Stimulated activated naive CD4-positive, alpha-beta T cell (primary cell): ENCODE measurements at regions not wholly inside any gene's neighbourhood (a gene's known extent, or its start where the extent isn't known, plus 50 kb on each side); places are given as distances from the start of the nearest gene placed in this dataset.
A peak's percentile ranks its signal among the peaks of the same experiment; 100 is the strongest.
"Not testable (repeated sequence)": the region's sequence is repeated elsewhere in the genome, so short reads cannot be mapped to it uniquely, and the experiment has no call there.

Source experiments
- DNase-seq, 6 experiments: peaks; one replicate each; lab custom pipeline; 2025; lab: John Stamatoyannopoulos, UW

DNA sequence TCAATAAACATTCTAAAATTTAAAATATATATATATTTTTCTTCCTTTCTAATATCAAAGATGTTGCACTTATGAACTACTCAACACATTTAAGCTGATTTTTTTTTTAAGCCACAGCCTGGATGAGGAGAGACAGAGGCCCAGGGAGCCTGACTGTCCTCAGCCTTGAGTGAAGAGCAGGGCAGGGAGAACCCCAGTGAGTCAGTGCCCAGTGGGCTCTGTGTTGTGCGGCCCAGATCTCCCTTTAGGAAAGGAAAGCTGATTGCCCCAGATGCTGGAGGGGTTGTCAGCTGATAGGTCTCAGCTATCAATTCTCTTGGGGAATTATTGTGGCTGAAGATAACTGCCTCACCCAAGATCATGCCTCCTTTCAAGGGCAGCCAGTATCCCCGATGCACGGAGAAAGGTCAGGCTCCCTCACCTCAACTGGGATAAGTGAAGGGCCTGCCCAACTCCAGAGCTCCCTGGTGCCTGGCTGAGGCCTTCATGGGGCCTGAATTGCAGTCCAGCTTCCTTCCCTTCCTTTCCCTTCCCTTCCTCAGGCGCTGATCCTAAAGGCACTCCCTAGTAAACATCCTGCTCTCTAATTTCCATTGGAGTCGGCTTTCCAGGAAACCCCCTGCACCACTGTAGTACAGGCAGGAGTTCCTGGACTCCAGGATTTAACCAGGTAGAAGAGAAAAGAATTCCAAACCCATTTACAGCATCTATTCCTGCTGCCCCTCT lies 106.9 kb upstream of the ATL2 start:
- no peak for DNase-seq

DNA sequence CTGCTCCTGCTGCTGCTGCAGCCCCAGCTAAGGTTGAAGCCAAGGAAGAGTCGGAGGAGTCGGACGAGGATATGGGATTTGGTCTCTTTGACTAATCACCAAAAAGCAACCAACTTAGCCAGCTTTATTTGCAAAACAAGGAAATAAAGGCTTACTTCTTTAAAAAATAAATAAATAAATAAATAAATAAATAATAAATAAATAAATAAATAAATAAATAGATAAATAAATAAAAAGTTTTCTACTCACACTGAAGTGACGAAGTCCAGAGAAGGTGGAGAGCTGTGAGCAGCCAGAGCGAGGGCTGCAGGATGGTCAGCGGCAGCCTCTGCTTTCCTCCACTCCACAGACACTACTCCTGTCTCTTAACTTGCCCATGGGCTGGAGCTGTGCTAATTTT lies 105.6 kb upstream of the ATL2 start:
- DNase-seq: not testable (repeated sequence)

DNA sequence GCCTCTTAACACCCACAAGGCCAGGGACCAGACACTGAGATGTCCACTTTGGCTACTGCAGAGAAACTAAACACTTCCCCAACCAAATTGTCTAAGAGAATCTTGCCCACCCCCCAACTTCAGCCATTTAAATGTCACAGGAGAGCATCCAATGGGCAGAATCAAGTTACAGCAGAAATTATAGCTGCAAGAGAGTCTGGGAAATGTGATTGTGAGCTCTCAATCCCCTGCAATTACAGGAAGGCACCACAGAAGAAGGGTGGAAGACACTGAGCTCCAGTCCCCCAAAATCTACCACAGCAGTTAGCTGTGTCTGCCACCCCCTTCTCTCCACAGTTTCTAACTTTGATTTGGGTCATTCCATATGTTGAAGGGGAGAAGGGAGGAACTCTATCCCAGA lies 103.5 kb upstream of the ATL2 start:
- no peak for DNase-seq

GRCh38 chr2:38477006-38477405 lies 99.9 kb upstream of the ATL2 start:
- DNase-seq: no peak

GRCh38 chr2:38475567-38475881 lies 98.5 kb upstream of the ATL2 start:
- DNase-seq: no peak

GRCh38 chr2:38474715-38475566 lies 97.9 kb upstream of the ATL2 start:
- no peak for DNase-seq

GRCh38 chr2:38474021-38474456 lies 97.0 kb upstream of the ATL2 start:
- DNase-seq: no peak

GRCh38 chr2:38473333-38474005 lies 96.4 kb upstream of the ATL2 start:
- no peak for DNase-seq

- no peak for DNase-seq
Measured at GRCh38 chr2:38470115-38470514, 93.0 kb upstream of the ATL2 start.

DNA sequence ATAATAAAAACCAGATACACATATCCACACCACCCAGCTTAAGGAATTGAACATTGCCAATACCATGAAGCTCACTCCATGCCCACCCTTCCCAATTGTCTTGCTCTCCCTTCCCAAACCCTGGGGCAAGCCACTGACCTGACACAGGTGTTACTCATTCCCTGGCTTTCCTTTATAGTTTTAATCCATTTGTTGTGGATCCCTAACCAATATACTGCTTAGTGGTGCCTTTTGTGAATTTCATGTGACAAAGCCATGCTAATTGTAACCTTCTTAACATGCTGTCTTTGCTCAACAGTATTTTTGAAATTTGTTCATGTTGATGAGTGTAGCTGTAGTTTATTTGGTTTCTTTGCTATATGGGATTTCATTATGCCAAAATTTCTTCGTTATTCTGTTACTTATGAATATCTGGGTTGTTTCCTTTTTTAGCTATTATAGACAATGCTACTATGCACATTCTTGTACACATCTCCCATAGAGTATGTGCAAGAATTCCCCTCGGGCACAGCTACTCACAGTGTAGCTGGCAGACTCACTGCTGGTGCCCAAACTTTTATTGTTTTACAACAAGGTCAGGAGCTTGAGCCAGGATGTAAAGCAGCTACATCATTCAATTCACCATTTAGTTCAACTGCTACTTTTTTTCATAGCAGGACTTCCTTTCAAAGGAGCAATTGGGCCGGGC lies 90.8 kb upstream of the ATL2 start:
- no peak for DNase-seq

DNA sequence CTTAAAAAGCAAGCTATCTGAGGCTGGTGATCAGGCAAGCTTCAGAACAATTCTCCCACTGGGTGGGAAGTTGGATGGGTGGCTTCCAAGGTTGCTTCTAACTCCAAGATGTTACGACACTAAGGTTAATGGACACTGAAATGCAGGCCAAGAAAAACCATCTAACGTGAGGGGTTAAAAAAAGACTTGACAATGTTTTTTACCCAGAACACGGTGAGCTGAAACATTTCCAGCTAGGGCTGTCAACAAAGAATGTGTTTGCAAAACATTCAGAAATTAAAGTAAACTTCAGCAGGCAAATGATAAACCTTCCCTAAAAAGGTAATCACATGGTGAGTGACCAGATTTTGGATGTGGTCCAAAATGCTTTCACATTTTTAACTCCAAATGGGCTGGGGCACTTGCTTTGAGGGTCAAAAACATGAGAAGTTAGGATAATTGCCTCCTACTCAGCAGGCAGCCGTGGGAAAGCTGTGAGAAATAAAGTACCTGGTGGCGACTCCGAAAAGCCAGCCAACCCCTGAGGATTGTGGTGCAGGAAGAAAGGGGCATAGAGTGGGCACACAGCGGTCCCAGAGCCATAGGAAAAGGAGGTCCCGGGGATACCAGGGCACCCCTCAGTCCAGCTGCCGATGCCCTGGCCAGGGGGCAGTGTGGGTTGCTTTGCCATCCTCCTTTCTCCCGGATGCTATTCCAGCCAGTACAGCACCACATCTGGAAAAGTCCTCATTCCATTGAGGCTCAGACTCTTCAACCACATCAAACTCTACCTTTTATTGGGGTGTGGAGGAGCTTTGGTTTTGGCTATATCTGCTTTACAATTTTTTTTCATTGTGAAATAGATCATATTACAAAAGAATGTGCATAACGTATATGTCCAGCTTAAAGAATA lies 90.0 kb upstream of the ATL2 start:
- DNase-seq: no peak

- no peak for DNase-seq
Measured at GRCh38 chr2:38466409-38466808, 89.3 kb upstream of the ATL2 start.

DNA sequence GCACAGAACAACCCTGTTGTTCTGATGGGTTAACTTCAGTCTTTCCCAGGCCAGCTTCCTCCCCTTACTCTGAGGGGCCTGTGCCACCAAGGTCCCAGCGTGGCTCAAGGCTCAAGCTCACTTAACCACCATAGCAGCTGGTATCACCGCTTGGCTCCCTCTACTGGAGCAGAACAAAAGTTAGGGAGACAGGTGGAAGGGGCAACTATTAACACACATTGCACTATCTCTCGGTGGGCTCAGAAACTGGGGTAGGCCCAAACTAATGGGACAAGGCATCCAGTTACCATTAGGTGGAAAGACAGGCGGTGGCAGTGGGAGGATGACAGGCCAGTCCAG lies 88.7 kb upstream of the ATL2 start:
- DNase-seq: peak in 2 of 6 experiments; percentile 4 to 15

DNA sequence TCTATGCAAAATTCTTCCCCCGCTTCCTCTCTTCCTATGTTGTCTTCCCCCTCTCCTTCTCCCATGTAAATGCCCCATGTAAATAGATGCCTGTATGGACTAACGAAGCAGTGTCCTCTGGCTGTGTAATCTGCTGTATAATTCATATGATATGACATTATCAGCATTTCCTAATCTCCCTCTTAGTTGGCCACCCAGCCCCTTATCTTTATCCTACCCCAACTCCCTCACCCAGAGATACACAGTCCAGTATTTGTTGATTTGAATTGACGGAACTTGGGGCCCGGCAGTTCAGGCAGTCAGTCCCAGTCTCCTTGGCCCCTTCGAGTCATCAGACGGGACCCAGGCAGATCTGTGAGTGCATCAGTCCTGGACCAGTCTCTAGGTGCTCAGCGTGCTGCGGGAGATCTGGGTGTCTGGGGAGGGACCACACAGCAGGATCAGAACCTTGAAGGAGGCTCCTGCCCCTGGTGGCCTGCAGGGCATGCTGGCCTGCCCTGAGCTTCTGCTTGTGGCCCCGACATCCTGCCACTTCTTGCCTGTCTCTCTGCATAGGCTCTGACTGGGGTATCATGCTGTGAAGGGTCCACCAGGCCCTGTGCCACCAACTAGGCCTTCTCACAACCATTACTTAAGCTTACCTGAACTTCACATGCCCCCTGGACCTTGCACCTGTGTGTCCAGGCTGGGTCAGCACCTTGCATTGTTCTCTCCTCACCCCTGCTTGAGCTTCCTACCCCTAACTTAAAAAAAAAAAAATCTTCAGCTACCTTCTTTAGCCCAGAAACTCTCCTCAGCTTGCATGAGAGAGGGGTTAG lies 88.1 kb upstream of the ATL2 start:
- no peak for DNase-seq

- DNase-seq: no peak
Measured at GRCh38 chr2:38463752-38464151, 86.7 kb upstream of the ATL2 start.

DNA sequence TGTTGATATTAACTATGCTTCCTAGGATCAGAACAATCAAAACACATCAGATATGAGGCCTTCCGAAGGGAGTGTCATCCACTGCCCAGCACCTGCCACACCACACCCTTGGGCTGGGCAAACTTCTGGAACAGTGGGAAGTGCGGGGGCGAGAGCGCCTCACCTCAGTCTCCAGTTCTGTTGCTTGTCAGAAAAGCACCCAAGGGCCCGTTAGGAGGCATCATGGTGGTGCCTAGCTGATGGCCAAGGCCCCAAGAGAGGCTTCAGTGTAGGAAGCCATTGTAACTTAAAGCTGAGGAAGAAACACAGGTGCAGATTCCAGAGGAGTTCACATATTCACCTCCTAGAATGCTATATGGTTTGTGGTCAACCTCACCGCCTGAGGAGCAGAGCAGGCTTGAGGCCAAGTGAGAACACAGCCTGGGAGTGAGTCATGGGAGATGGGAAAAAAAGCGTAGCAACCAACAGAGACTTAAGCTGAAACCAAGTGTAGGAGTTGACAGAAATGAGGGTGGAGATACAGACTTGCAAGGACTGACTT lies 85.1 kb upstream of the ATL2 start:
- DNase-seq: no peak

- no peak for DNase-seq
Measured at GRCh38 chr2:38461470-38461869, 84.4 kb upstream of the ATL2 start.

- no peak for DNase-seq
Measured at GRCh38 chr2:38460313-38460712, 83.2 kb upstream of the ATL2 start.

GRCh38 chr2:38454081-38454480 lies 77.0 kb upstream of the ATL2 start:
- DNase-seq: no peak

DNA sequence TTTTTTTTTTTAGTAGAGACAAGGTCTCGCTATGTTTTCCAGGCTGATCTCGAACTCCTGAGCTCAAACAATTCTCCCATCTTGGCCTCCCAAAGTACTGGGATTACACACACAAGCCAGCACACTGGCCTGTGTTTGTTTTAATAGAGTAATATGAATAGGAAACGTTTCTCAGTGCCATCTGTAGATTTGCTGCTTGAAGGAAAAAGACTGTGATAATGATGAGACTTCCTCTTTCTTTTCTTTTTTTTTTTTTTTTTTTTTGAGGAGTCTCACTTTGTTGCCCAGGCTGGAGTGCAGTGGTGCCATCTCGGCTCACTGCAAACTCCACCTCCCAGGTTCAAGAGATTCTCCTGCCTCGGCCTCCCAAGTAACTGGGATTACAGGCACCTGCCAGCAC lies 74.7 kb upstream of the ATL2 start:
- DNase-seq: not testable (repeated sequence)
